OCI-LY7 (cell line): ENCODE measurements at regions not wholly inside any gene's neighbourhood (a gene's known extent, or its start where the extent isn't known, plus 50 kb on each side); places are given as distances from the start of the nearest gene placed in this dataset.
"Not testable (repeated sequence)": the region's sequence is repeated elsewhere in the genome, so short reads cannot be mapped to it uniquely, and the experiment has no call there.

Source experiments
- BruUV-seq: library from RNA; stranded (reverse); fragments of 400-500 nt; replicated peaks from 2 replicates; lab custom pipeline; 2021; lab: Mats Ljungman, UMichigan
- CTCF ChIA-PET: fragments of 300-600 bp; sonication (Branson Sonifier 250); formaldehyde crosslinking; loops from one replicate; lab custom pipeline; 2022; ENCODE audit warnings: antibody characterized with exemption; ENCODE audit not compliant: unreplicated experiment; lab: Charles Lee
- POLR2A ChIA-PET: fragments of 300-600 bp; sonication (Branson Sonifier 250); formaldehyde crosslinking; loops from one replicate; lab custom pipeline; 2022; ENCODE audit warnings: antibody characterized with exemption; lab: Charles Lee
- DNase-seq: peaks from one replicate; pipeline ENCODE4 v3.0.0-alpha.2; 2015; ENCODE audit warnings: low spot score
- H2AFZ ChIP-seq: fragments of 200-600 bp; sonication (generic), shearing (Covaris generic); 2 replicates; pipeline ENCODE4 v1.6.1; 2014; ENCODE audit warnings: mild to moderate bottlenecking, antibody characterized with exemption, low read length, moderate library complexity
- H3K27ac ChIP-seq: fragments of 200-600 bp; sonication (generic); 2 replicates; pipeline ENCODE4 v1.5.1; 2014; ENCODE audit warnings: mixed run types, low read depth, mild to moderate bottlenecking, moderate library complexity, low read length, inconsistent platforms; ENCODE audit not compliant: poor library complexity, severe bottlenecking
- H3K36me3 ChIP-seq: fragments of 200-600 bp; sonication (generic); 2 replicates; pipeline ENCODE4 v1.6.1; 2014; ENCODE audit warnings: mild to moderate bottlenecking, antibody characterized with exemption, low read length, moderate library complexity, mixed read lengths; ENCODE audit not compliant: insufficient read depth
- H3K4me1 ChIP-seq: fragments of 200-600 bp; sonication (generic); 2 replicates; pipeline ENCODE4 v1.5.1; 2014; ENCODE audit warnings: mild to moderate bottlenecking, low read length; ENCODE audit not compliant: insufficient read depth, poor library complexity, severe bottlenecking
- H3K4me2 ChIP-seq: fragments of 200-600 bp; sonication (generic); 2 replicates; pipeline ENCODE4 v1.6.1; 2014; ENCODE audit warnings: mild to moderate bottlenecking, low read length
- H3K4me3 ChIP-seq: fragments of 200-600 bp; sonication (generic); 2 replicates; pipeline ENCODE4 v1.5.1; 2014; ENCODE audit warnings: mild to moderate bottlenecking, low read depth, low read length; ENCODE audit not compliant: poor library complexity, severe bottlenecking
- H3K79me2 ChIP-seq: fragments of 200-600 bp; sonication (generic); 2 replicates; pipeline ENCODE4 v1.6.1; 2016; ENCODE audit warnings: low read depth, mild to moderate bottlenecking, low read length, moderate library complexity, mixed read lengths; ENCODE audit not compliant: insufficient read depth
- H3K9me2 ChIP-seq: fragments of 200-600 bp; sonication (generic); 2 replicates; pipeline ENCODE4 v1.6.1; 2016; ENCODE audit warnings: mild to moderate bottlenecking, low read length, mixed read lengths; ENCODE audit not compliant: insufficient read depth
- H3K9me3 ChIP-seq: fragments of 200-600 bp; sonication (generic); 2 replicates; pipeline ENCODE4 v1.6.1; 2014; ENCODE audit warnings: mild to moderate bottlenecking, mixed run types, low read length, mixed read lengths
- H4K20me1 ChIP-seq: fragments of 200-600 bp; sonication (generic); 2 replicates; pipeline ENCODE4 v1.6.1; 2014; ENCODE audit warnings: mild to moderate bottlenecking, antibody characterized with exemption, low read length, moderate library complexity, mixed read lengths; ENCODE audit not compliant: insufficient read depth
- EZH2phosphoT487 ChIP-seq: fragments of 200-600 bp; sonication (generic); IDR thresholded peaks from 2 replicates; pipeline ENCODE4 v1.6.1; 2018; ENCODE audit warnings: low read depth, borderline replicate concordance, mild to moderate bottlenecking, mixed run types, antibody characterized with exemption, low read length, moderate library complexity, mixed read lengths
- intact Hi-C: fragments of 100-400 bp; cut with micrococcal nuclease; formaldehyde crosslinking; loops from one replicate; pipeline ENCODE4 v1.10.0; 2022; ENCODE audit not compliant: unreplicated experiment
- TF ChIP-seq, protein P1 (sequence below): fragments of 200-600 bp; sonication (generic); conservative IDR thresholded peaks from 2 replicates; pipeline ENCODE4 v1.5.1; 2014; ENCODE audit warnings: mild to moderate bottlenecking, antibody characterized with exemption, low read length, moderate library complexity, mixed read lengths

DNA sequence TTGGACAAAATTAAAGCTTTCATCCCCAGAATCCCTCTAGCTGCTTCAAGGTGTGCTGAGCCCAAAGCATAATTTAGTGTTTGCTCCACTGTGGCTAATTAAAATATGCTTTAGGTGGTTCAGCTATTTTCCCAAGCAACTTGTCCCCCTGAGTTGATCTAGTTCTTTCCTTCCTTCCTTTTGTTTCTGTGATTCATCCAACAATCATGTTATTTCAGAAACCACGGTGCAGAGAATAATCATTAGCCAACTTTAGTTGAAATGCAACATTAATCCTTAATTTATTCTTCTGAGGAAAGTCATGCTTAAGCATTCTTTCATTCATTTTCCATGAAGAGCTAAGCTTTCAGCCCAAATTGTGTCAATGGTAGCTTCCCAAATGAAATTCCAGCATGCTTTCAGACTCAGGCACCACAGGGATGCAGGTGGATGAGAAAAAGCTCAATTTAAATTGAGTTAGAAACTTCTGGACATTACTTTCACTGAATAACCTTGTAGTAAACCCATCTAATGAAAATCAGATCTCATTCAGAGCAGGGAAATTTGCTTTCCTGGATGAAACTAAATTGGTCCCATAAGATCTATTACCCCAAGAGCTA lies 209.0 kb upstream of the NT5E start:
- POLR2A ChIA-PET = interaction anchor here (1.1 kb wide), 1 partner anchor 14 kb away, joined by 3 read pairs; no protein-coding TSS in a partner anchor
- no peaks in the 10 kb centered on the region for H4K20me1 ChIP-seq
- no peak overlapping the region for H3K4me2 ChIP-seq
- DNase-seq = no peak
- H3K27ac ChIP-seq = no peak overlapping the region
- H3K9me2 ChIP-seq = no peaks in the 10 kb centered on the region
- CTCF ChIA-PET = no interaction called here
- no peaks in the 10 kb centered on the region for H3K36me3 ChIP-seq
- no peaks in the 10 kb centered on the region for H3K9me3 ChIP-seq
- H3K4me1 ChIP-seq = no peaks in the 10 kb centered on the region
- TF ChIP-seq, protein P1, sequence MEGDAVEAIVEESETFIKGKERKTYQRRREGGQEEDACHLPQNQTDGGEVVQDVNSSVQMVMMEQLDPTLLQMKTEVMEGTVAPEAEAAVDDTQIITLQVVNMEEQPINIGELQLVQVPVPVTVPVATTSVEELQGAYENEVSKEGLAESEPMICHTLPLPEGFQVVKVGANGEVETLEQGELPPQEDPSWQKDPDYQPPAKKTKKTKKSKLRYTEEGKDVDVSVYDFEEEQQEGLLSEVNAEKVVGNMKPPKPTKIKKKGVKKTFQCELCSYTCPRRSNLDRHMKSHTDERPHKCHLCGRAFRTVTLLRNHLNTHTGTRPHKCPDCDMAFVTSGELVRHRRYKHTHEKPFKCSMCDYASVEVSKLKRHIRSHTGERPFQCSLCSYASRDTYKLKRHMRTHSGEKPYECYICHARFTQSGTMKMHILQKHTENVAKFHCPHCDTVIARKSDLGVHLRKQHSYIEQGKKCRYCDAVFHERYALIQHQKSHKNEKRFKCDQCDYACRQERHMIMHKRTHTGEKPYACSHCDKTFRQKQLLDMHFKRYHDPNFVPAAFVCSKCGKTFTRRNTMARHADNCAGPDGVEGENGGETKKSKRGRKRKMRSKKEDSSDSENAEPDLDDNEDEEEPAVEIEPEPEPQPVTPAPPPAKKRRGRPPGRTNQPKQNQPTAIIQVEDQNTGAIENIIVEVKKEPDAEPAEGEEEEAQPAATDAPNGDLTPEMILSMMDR = no peak
- no peak for TF ChIP-seq EZH2phosphoT487
- no peak overlapping the region for H2AFZ ChIP-seq
- H3K79me2 ChIP-seq = no peaks in the 10 kb centered on the region
- H3K4me3 ChIP-seq = no peak overlapping the region
- intact Hi-C loops = no loop called here
- BruUV-seq = no TSS peak

DNA sequence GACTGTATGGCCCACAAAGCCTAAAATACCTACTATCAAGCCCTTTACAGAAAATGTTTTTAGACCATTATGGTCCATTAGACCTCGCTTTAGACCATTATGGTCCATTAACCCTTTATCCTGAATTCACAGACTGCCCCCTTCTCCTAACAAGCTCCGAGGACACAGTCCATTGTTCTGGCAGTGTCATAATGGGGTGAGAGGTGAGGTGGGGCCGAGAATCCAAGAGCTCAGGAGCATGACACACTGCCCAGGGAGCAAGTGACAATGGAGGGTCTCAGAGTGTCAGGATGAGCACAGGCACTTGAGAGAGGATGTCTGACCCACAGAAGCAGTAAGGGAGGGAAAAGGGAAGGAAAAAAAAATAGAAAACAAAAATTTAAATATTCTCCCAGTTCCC lies 212.4 kb upstream of the NT5E start:
- H3K9me2 ChIP-seq = no peaks in the 10 kb centered on the region
- no peaks in the 10 kb centered on the region for H3K36me3 ChIP-seq
- no peaks in the 10 kb centered on the region for H3K79me2 ChIP-seq
- no peaks in the 10 kb centered on the region for H4K20me1 ChIP-seq
- H3K4me3 ChIP-seq = no peak overlapping the region
- CTCF ChIA-PET = no interaction called here
- DNase-seq = no peak
- POLR2A ChIA-PET = no interaction called here
- H3K9me3 ChIP-seq = no peaks in the 10 kb centered on the region
- BruUV-seq = no TSS peak
- TF ChIP-seq, protein P1 = no peak
- no peak for TF ChIP-seq EZH2phosphoT487
- no peak overlapping the region for H3K27ac ChIP-seq
- intact Hi-C loops = no loop called here
- no peaks in the 10 kb centered on the region for H3K4me1 ChIP-seq
- no peak overlapping the region for H2AFZ ChIP-seq
- H3K4me2 ChIP-seq = no peak overlapping the region

DNA sequence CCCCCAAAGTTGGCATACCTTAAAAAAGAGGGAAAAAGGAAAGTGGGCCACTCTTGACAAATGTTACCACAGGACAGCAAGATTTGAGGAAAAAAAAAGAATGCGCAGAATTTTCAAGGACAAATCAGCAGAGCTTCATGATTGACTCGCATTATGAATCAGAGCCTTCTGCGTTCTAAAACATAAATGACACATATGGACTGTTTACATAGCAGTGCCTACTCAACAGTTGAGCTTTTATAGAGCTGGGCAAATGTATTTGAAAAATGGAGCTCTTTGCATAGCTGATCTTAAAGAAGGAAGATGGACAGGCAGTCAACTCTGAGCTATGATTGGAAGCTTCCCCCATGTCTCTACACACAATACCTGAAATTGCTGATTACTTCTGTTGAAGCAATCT lies 213.2 kb upstream of the NT5E start:
- H4K20me1 ChIP-seq = no peaks in the 10 kb centered on the region
- intact Hi-C loops = no loop called here
- no peaks in the 10 kb centered on the region for H3K9me2 ChIP-seq
- H3K4me3 ChIP-seq = no peak overlapping the region
- no peaks in the 10 kb centered on the region for H3K4me1 ChIP-seq
- ChIA-PET POLR2A (no interaction called here), CTCF (no interaction called here)
- no peak overlapping the region for H3K4me2 ChIP-seq
- no peaks in the 10 kb centered on the region for H3K36me3 ChIP-seq
- no peak overlapping the region for H3K27ac ChIP-seq
- H2AFZ ChIP-seq = no peak overlapping the region
- TF ChIP-seq, protein P1 = no peak
- TF ChIP-seq EZH2phosphoT487 = no peak
- DNase-seq = no peak
- no peaks in the 10 kb centered on the region for H3K79me2 ChIP-seq
- no TSS peak for BruUV-seq
- no peaks in the 10 kb centered on the region for H3K9me3 ChIP-seq

- POLR2A ChIA-PET = interaction anchor here (0.6 kb wide), 2 partner anchors 48 to 1060 kb away, joined by 3 read pairs; no protein-coding TSS in a partner anchor
- DNase-seq, H3K4me2 ChIP-seq, H3K9me3 ChIP-seq, H3K79me2 ChIP-seq, BruUV-seq, H2AFZ ChIP-seq, CTCF ChIA-PET, H3K36me3 ChIP-seq, H3K4me3 ChIP-seq, H3K27ac ChIP-seq, H3K4me1 ChIP-seq, H4K20me1 ChIP-seq, H3K9me2 ChIP-seq, intact Hi-C loops: not testable (repeated sequence)
Observed at GRCh38 chr6:85227345-85227744, 222.5 kb upstream of the NT5E start.
